Prostate gland (tissue), 2 donors: ENCODE measurements at regions not wholly inside any gene's neighbourhood (a gene's known extent, or its start where the extent isn't known, plus 50 kb on each side); places are given as distances from the start of the nearest gene placed in this dataset.
"Not testable (repeated sequence)": the region's sequence is repeated elsewhere in the genome, so short reads cannot be mapped to it uniquely, and the experiment has no call there.

Source experiments
- DNase-seq: peaks from one replicate; pipeline ENCODE4 v3.0.0-alpha.2; 2019; ENCODE audit warnings: low spot score
- H3K27ac ChIP-seq, 2 donors: fragments of 200-600 bp; sonication (generic); 2 replicates each; pipeline ENCODE4 v1.5.1; 2017 to 2019
- H3K27me3 ChIP-seq: fragments of 200-600 bp; sonication (generic); replicated peaks from 2 replicates; pipeline ENCODE4 v1.5.1; 2019; ENCODE audit not compliant: insufficient read depth
- H3K36me3 ChIP-seq, 2 donors: fragments of 200-600 bp; sonication (generic); 1 replicate in 1 of 2; 2 replicates in 1 of 2; pipeline versions ENCODE4 v1.5.1 to v1.8.1; 2017 to 2019
- H3K4me1 ChIP-seq: fragments of 200-600 bp; sonication (generic); replicated peaks from 2 replicates; pipeline ENCODE4 v1.5.1; 2019
- H3K4me3 ChIP-seq, 2 donors: fragments of 200-600 bp; sonication (generic); 2 replicates each; pipeline ENCODE4 v1.5.1; 2017 to 2019
- H3K9me3 ChIP-seq: fragments of 200-600 bp; sonication (generic); 2 replicates; pipeline ENCODE4 v1.5.1; 2017
- CTCF ChIP-seq, 4 experiments: fragments of 200-600 bp in 2 of 4; fragments of 450-650 bp in 2 of 4; sonication (generic) in 2 of 4; IDR thresholded peaks; 1 replicate in 3 of 4; 2 replicates in 1 of 4; pipeline ENCODE4 v1.5.1; 2016 to 2019; ENCODE audit warnings: antibody characterized with exemption in 4 of 4, mild to moderate bottlenecking in 2 of 4, moderate library complexity in 2 of 4
- POLR2A ChIP-seq: fragments of 450-650 bp; IDR thresholded peaks from one replicate; pipeline ENCODE4 v1.6.1; 2016; ENCODE audit warnings: antibody characterized with exemption, mild to moderate bottlenecking
- POLR2AphosphoS5 ChIP-seq: sonication (generic); formaldehyde crosslinking; IDR thresholded peaks from one replicate; pipeline ENCODE4 v1.6.1; 2017; ENCODE audit warnings: antibody characterized with exemption
- WGBS: methylation state at CpG from one replicate; pipeline ENCODE4 v1.1.5; 2018; 5-methylcytosine and 5-hydroxymethylcytosine counted together
- intact Hi-C: fragments of 100-400 bp; cut with DNase I; formaldehyde crosslinking; loops from one replicate; pipeline ENCODE4 v1.14.2; 2022

- WGBS = 82% methylated on average over 2 of the region's 2 CpGs
Measured at GRCh38 chr15:81825136-81825535, 220.7 kb downstream of the MEX3B start.

DNA sequence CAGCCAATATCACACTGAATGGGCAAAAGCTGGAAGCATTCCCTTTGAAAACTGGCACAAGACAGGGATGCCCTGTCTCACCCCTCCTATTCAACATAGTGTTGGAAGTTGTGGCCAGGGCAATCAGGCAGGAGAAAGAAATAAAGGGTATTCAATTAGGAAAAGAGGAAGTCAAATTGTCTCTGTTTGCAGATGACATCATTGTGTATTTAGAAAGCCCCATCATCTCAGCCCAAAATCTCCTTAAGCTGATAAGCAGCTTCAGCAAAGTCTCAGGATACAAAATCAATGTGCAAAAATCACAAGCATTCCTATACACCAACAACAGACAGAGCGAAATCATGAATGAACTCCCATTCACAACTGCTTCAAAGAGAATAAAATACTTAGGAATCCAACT lies 223.2 kb downstream of the MEX3B start:
- H3K4me3 ChIP-seq, H3K27me3 ChIP-seq, H3K9me3 ChIP-seq, H3K27ac ChIP-seq, H3K36me3 ChIP-seq, H3K4me1 ChIP-seq, DNase-seq: not testable (repeated sequence)
- 92% methylated on average over 1 of the region's 1 CpG for WGBS
- intact Hi-C loops = loop anchor here (10.0 kb wide), 1 partner anchor 338 kb away; no protein-coding TSS in a partner anchor

More at GRCh38 chr15:81825136-81825535, 220.7 kb downstream of the MEX3B start:
- Histone ChIP-seq H3K9me3 (no peaks in the 10 kb centered on the region), H3K36me3 (no peaks in the 10 kb centered on the region), H3K4me1 (no peaks in the 10 kb centered on the region), H3K27ac (no peak overlapping the region), H3K27me3 (no peaks in the 10 kb centered on the region), H3K4me3 (no peak overlapping the region)
- intact Hi-C loops = loop anchor here (10.0 kb wide), 1 partner anchor 340 kb away; no protein-coding TSS in a partner anchor
- TF ChIP-seq POLR2AphosphoS5 = no peak
- TF ChIP-seq CTCF (IDR thresholded peaks at IDR 0.05) = no peak
- no peak for TF ChIP-seq POLR2A
- DNase-seq = no peak

GRCh38 chr15:81819924-81820635 lies 225.7 kb downstream of the MEX3B start:
- no peak overlapping the region for H3K4me3 ChIP-seq
- 82% methylated on average over 5 of the region's 5 CpGs for WGBS
- no peak for DNase-seq
- H3K36me3 ChIP-seq = no peaks in the 10 kb centered on the region
- no peaks in the 10 kb centered on the region for H3K4me1 ChIP-seq
- no peaks in the 10 kb centered on the region for H3K9me3 ChIP-seq
- no peak overlapping the region for H3K27ac ChIP-seq
- TF ChIP-seq POLR2A (no peak), CTCF (IDR thresholded peaks at IDR 0.05) (no peak), POLR2AphosphoS5 (no peak)
- H3K27me3 ChIP-seq = no peaks in the 10 kb centered on the region
- intact Hi-C loops = loop anchor here (10.0 kb wide), 1 partner anchor 335 kb away; no protein-coding TSS in a partner anchor

DNA sequence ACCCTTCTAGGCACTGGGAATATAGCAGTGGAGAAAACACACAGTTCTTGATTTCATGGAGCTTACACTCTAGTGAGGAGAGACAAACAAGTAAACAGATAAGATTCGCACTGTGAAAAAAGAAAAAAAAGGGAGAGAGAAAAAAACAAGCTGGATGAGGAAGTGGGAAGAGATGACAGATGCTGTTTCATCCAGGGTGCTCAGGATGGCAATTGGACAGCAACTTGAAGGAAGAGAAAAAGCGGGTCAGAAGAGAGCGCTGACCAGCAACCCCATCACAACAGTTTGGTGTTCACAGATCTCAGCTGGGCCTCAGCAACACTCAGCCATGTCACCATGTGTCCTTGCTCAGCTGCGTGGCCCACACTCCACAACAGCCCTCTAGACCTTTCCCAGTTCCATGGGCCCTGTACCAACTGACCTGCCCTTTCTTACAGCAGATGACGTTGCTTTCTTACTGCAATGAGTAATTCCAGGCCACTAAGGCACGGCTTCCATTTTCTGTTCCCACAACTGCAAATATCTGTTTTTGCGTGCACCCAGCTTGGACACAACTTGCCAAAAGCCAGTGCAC lies 230.8 kb downstream of the MEX3B start:
- 91% methylated on average over 7 of the region's 7 CpGs for WGBS
- Histone ChIP-seq H3K4me3 (no peak overlapping the region), H3K9me3 (no peaks in the 10 kb centered on the region), H3K36me3 (no peaks in the 10 kb centered on the region), H3K4me1 (no peaks in the 10 kb centered on the region), H3K27me3 (no peaks in the 10 kb centered on the region), H3K27ac (no peak overlapping the region)
- no peak for TF ChIP-seq POLR2A
- no peak for TF ChIP-seq CTCF (IDR thresholded peaks at IDR 0.05)
- TF ChIP-seq POLR2AphosphoS5 = no peak
- intact Hi-C loops = no loop called here
- no peak for DNase-seq

DNA sequence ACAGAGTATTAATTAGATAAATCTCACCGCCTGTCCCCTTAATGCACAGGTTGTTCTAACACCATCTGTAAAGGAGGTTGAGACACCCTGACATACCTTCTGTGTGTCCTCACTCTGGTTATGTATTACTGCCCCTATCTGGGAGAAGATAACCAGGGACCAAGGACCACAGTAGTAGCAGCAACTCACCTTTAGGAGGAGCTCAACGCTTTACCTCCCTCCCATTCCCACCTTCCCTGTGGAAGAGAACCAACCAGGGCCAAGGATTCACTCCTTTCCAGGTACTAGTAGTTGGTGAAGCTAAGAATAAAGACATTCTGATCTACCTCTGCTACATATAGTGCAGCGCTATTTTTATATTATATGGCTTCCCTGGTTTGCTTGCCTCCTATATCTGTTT lies 232.6 kb downstream of the MEX3B start:
- intact Hi-C loops = no loop called here
- H3K36me3 ChIP-seq = no peaks in the 10 kb centered on the region
- TF ChIP-seq CTCF (IDR thresholded peaks at IDR 0.05) = peak in 2 of 4 experiments; percentile 16 to 25
- TF ChIP-seq POLR2A = no peak
- TF ChIP-seq POLR2AphosphoS5 = no peak
- no peak for DNase-seq
- H3K4me1 ChIP-seq = no peaks in the 10 kb centered on the region
- no peak overlapping the region for H3K4me3 ChIP-seq
- no peak overlapping the region for H3K27ac ChIP-seq
- no peaks in the 10 kb centered on the region for H3K27me3 ChIP-seq
- WGBS = 59% methylated on average over 3 of the region's 3 CpGs
- H3K9me3 ChIP-seq = no peaks in the 10 kb centered on the region
